KMS-11 (cell line): ENCODE measurements at regions not wholly inside any gene's neighbourhood (a gene's known extent, or its start where the extent isn't known, plus 50 kb on each side); places are given as distances from the start of the nearest gene placed in this dataset.

Experiments used
- H2AFZ ChIP-seq: fragments of 200-600 bp; sonication (generic); 2 replicates; pipeline ENCODE4 v1.6.1; 2016; ENCODE audit warnings: antibody characterized with exemption, mixed run types, low read depth
- H3K27ac ChIP-seq: fragments of 200-600 bp; sonication (generic); 2 replicates; pipeline ENCODE4 v1.6.1; 2016; ENCODE audit warnings: mild to moderate bottlenecking, mixed run types
- H3K27me3 ChIP-seq: fragments of 200-600 bp; sonication (generic); 2 replicates; pipeline ENCODE4 v1.6.1; 2017; ENCODE audit warnings: mild to moderate bottlenecking, low read depth, mixed run types, moderate library complexity; ENCODE audit not compliant: insufficient read depth
- H3K36me3 ChIP-seq: fragments of 200-600 bp; sonication (generic); 2 replicates; pipeline ENCODE4 v1.6.1; 2017; ENCODE audit warnings: mild to moderate bottlenecking, mixed run types; ENCODE audit not compliant: insufficient read depth
- H3K4me1 ChIP-seq: fragments of 200-600 bp; sonication (generic); 2 replicates; pipeline ENCODE4 v1.6.1; 2016; ENCODE audit warnings: mild to moderate bottlenecking, low read depth, mixed run types; ENCODE audit not compliant: poor library complexity, severe bottlenecking
- H3K4me2 ChIP-seq: fragments of 200-600 bp; sonication (generic); 2 replicates; pipeline ENCODE4 v1.7.0; 2016; ENCODE audit warnings: mild to moderate bottlenecking, mixed run types
- H3K4me3 ChIP-seq: fragments of 200-600 bp; sonication (generic); IDR thresholded peaks from 2 replicates; pipeline ENCODE4 v1.6.1; 2017; ENCODE audit warnings: low read depth, low read length, mixed read lengths; ENCODE audit not compliant: insufficient read depth
- H3K79me2 ChIP-seq: fragments of 200-600 bp; sonication (generic); 2 replicates; pipeline ENCODE4 v1.6.1; 2016; ENCODE audit warnings: low read depth, mixed run types; ENCODE audit not compliant: insufficient read depth
- H3K9ac ChIP-seq: fragments of 200-600 bp; sonication (generic); 2 replicates; pipeline ENCODE4 v1.6.1; 2016; ENCODE audit warnings: mild to moderate bottlenecking, mixed run types
- H4K20me1 ChIP-seq: fragments of 200-600 bp; sonication (generic); 2 replicates; pipeline ENCODE4 v1.6.1; 2016; ENCODE audit warnings: mild to moderate bottlenecking, mixed run types; ENCODE audit not compliant: insufficient read depth
- CTCF ChIP-seq: fragments of 200-600 bp; sonication (generic); conservative IDR thresholded peaks from 2 replicates; pipeline ENCODE4 v1.6.1; 2017; ENCODE audit warnings: low read depth, mild to moderate bottlenecking, antibody characterized with exemption, low read length, moderate library complexity, mixed read lengths

GRCh38 chrX:124719060-124719459 is 372.7 kb downstream of the SH2D1A start:
- H3K79me2 ChIP-seq, result no peaks in the 10 kb centered on the region
- H2AFZ ChIP-seq, result no peak overlapping the region
- H3K27ac ChIP-seq, result no peak overlapping the region
- H3K9ac ChIP-seq, result no peak overlapping the region
- no peak for TF ChIP-seq CTCF
- no peaks in the 10 kb centered on the region for H3K4me1 ChIP-seq
- no peaks in the 10 kb centered on the region for H4K20me1 ChIP-seq
- no peaks in the 10 kb centered on the region for H3K27me3 ChIP-seq
- H3K36me3 ChIP-seq, result no peaks in the 10 kb centered on the region
- H3K4me2 ChIP-seq, result no peak overlapping the region
- no peak overlapping the region for H3K4me3 ChIP-seq

DNA sequence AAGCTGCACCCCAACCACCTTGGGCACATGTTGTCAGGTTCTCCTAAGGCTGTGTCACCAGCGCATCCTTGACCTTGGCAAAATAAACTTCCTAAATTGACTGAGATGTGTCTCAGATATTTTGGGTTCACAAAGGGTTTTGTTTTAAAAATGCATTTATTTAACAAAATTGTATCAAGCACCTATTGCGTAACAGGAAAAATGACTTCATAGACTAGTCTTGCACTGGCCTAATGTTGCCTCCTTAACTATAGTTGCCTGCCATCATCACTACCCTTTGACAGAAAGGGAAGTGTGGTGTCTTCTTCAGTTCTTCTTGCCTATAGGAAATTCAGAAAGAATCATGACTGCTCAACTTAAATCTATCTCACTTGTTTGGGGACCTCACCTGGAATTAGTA is 374.2 kb downstream of the SH2D1A start:
- Histone ChIP-seq H2AFZ (no peak overlapping the region), H3K27ac (no peak overlapping the region), H3K79me2 (no peaks in the 10 kb centered on the region), H3K27me3 (no peaks in the 10 kb centered on the region), H3K9ac (no peak overlapping the region), H3K36me3 (no peaks in the 10 kb centered on the region), H4K20me1 (no peaks in the 10 kb centered on the region), H3K4me3 (no peak overlapping the region), H3K4me2 (no peak overlapping the region), H3K4me1 (no peaks in the 10 kb centered on the region)
- TF ChIP-seq CTCF, result no peak

GRCh38 chrX:124725502-124725901 is 379.1 kb downstream of the SH2D1A start:
- Histone ChIP-seq H4K20me1 (no peaks in the 10 kb centered on the region), H3K79me2 (no peaks in the 10 kb centered on the region), H2AFZ (no peak overlapping the region), H3K4me1 (no peaks in the 10 kb centered on the region), H3K36me3 (no peaks in the 10 kb centered on the region), H3K27ac (no peak overlapping the region), H3K27me3 (no peaks in the 10 kb centered on the region), H3K4me2 (no peak overlapping the region), H3K9ac (no peak overlapping the region), H3K4me3 (no peak overlapping the region)
- no peak for TF ChIP-seq CTCF

DNA sequence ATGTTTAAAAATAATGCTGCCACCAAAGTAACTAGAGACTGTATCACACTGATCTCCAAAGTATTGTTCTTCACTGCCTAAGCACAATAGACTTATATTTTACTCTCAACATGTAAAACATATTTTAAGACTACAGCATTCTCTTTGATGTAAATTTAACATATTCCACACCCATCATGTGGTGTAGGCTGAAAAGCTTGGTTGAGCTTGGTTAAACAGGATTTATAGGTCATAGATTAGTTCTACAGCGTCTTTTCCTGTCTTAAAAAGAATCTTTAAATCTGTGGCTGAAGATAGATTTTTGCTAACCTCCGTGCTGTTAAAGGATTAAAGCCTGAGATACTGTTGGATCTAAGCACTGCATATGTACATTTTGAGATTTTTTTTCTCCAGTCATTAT is 379.9 kb downstream of the SH2D1A start:
- Histone ChIP-seq H3K4me1 (no peaks in the 10 kb centered on the region), H3K9ac (no peak overlapping the region), H3K36me3 (no peaks in the 10 kb centered on the region), H3K79me2 (no peaks in the 10 kb centered on the region), H3K4me3 (no peak overlapping the region), H3K27ac (no peak overlapping the region), H2AFZ (no peak overlapping the region), H4K20me1 (no peaks in the 10 kb centered on the region), H3K4me2 (no peak overlapping the region), H3K27me3 (no peaks in the 10 kb centered on the region)
- TF ChIP-seq CTCF, result no peak

DNA sequence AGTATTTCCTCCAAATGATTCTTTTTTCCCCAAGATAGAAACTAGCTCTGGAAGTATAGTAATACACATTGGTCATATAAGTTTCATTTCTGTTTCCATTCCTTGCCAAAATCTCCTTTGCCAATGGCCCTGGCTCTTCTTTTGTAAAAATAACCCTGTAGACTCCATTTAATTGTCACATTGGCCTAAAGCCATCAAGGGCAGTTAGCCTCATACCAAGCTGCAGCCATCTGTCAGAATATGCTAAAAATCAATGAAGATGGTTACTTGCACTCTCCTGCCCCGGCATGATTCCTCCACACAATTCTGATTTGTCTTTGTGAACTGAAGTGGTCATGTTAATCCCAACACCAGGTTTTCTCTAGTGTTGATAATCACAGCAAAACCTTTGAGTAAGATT is 380.5 kb downstream of the SH2D1A start:
- Histone ChIP-seq H3K36me3 (no peaks in the 10 kb centered on the region), H3K79me2 (no peaks in the 10 kb centered on the region), H3K27ac (no peak overlapping the region), H3K4me2 (no peak overlapping the region), H3K27me3 (no peaks in the 10 kb centered on the region), H4K20me1 (no peaks in the 10 kb centered on the region), H2AFZ (no peak overlapping the region), H3K9ac (no peak overlapping the region), H3K4me3 (no peak overlapping the region), H3K4me1 (no peaks in the 10 kb centered on the region)
- no peak for TF ChIP-seq CTCF
